HepG2 (cell line): ENCODE measurements at regions not wholly inside any gene's neighbourhood (a gene's known extent, or its start where the extent isn't known, plus 50 kb on each side); places are given as distances from the start of the nearest gene placed in this dataset.

Source experiments
- CEBPB ChIP-seq: IDR thresholded peaks from 2 replicates; pipeline ENCODE4 v1.6.1; 2011; ENCODE audit warnings: low read depth, low read length, improper control_type of control experiment, borderline replicate concordance
- CEBPG ChIP-seq: IDR thresholded peaks from 2 replicates; pipeline ENCODE4 v1.6.1; 2016
- DPF2 ChIP-seq: sonication (generic); formaldehyde crosslinking; IDR thresholded peaks from 2 replicates; pipeline ENCODE4 v1.4.0; 2020; ENCODE audit warnings: mild to moderate bottlenecking, low read depth, missing genetic modification reagents, borderline replicate concordance
- GATAD2A ChIP-seq: IDR thresholded peaks from 2 replicates; pipeline ENCODE4 v1.6.1; 2016
- HDAC2 ChIP-seq: sonication (generic); formaldehyde crosslinking; IDR thresholded peaks from 2 replicates; pipeline ENCODE4 v1.4.0; 2020; ENCODE audit warnings: missing genetic modification reagents
- HMG20A ChIP-seq: IDR thresholded peaks from 2 replicates; pipeline ENCODE4 v1.6.1; 2016; ENCODE audit warnings: borderline replicate concordance
- HNF4A ChIP-seq: sonication (generic); formaldehyde crosslinking; IDR thresholded peaks from 2 replicates; pipeline ENCODE4 v1.4.0; 2020; ENCODE audit warnings: missing genetic modification reagents
- KAT8 ChIP-seq: IDR thresholded peaks from 2 replicates; pipeline ENCODE4 v1.6.1; 2016; ENCODE audit warnings: missing genetic modification reagents, missing compliant biosample characterization
- MED1 ChIP-seq: sonication (generic); formaldehyde crosslinking; IDR thresholded peaks from 2 replicates; pipeline ENCODE4 v1.4.0; 2020; ENCODE audit warnings: missing genetic modification reagents
- NR1H2 ChIP-seq: sonication (generic); formaldehyde crosslinking; IDR thresholded peaks from 2 replicates; pipeline ENCODE4 v1.8.1; 2022; ENCODE audit warnings: low read depth, missing genetic modification reagents, borderline replicate concordance
- NR2F6 ChIP-seq, 2 experiments: IDR thresholded peaks; 2 replicates each; pipeline ENCODE4 v1.6.1; 2016; ENCODE audit warnings: antibody characterized with exemption in 1 of 2, mild to moderate bottlenecking in 1 of 2
- PAXIP1 ChIP-seq: sonication (generic); formaldehyde crosslinking; conservative IDR thresholded peaks from 2 replicates; pipeline ENCODE4 v1.4.0; 2020; ENCODE audit warnings: mild to moderate bottlenecking, missing genetic modification reagents, moderate library complexity
- PHF21A ChIP-seq: sonication (generic); formaldehyde crosslinking; IDR thresholded peaks from 2 replicates; pipeline ENCODE4 v1.5.0; 2020; ENCODE audit warnings: mild to moderate bottlenecking, missing genetic modification reagents
- RFXANK ChIP-seq: IDR thresholded peaks from 2 replicates; pipeline ENCODE4 v1.6.1; 2016
- SOX5 ChIP-seq: IDR thresholded peaks from 2 replicates; pipeline ENCODE4 v1.6.1; 2016; ENCODE audit warnings: borderline replicate concordance
- SOX6 ChIP-seq, 2 experiments: fragments of 450-650 bp in 1 of 2; sonication (generic) in 1 of 2; formaldehyde crosslinking in 1 of 2; IDR thresholded peaks; 2 replicates each; pipeline versions ENCODE4 v1.4.0 to v1.6.1; 2017 to 2020; ENCODE audit warnings: antibody characterized with exemption in 1 of 2, mild to moderate bottlenecking in 1 of 2, missing genetic modification reagents in 1 of 2
- TAF15 ChIP-seq: fragments of 200-400 bp; formaldehyde crosslinking; IDR thresholded peaks from one replicate; pipeline ENCODE4 v1.6.1; 2018; ENCODE audit warnings: mild to moderate bottlenecking, low read depth, low read length; ENCODE audit not compliant: poor library complexity, severe bottlenecking
- ZFAT ChIP-seq: sonication (generic); formaldehyde crosslinking; conservative IDR thresholded peaks from 2 replicates; pipeline ENCODE4 v1.8.1; 2023; ENCODE audit warnings: missing genetic modification reagents, inconsistent platforms
- ZGPAT ChIP-seq: IDR thresholded peaks from 2 replicates; pipeline ENCODE4 v1.6.1; 2016; ENCODE audit warnings: mild to moderate bottlenecking
- ZNF12 ChIP-seq: sonication (generic); formaldehyde crosslinking; IDR thresholded peaks from 2 replicates; pipeline ENCODE4 v1.5.0; 2020; ENCODE audit warnings: missing genetic modification reagents
- ZNF225 ChIP-seq: sonication (generic); formaldehyde crosslinking; IDR thresholded peaks from 2 replicates; pipeline ENCODE4 v1.4.0; 2020; ENCODE audit warnings: mild to moderate bottlenecking, missing genetic modification reagents
- ZNF331 ChIP-seq: sonication (generic); formaldehyde crosslinking; IDR thresholded peaks from 2 replicates; pipeline ENCODE4 v1.4.0; 2020; ENCODE audit warnings: missing genetic modification reagents
- ZNF430 ChIP-seq: sonication (generic); formaldehyde crosslinking; IDR thresholded peaks from 2 replicates; pipeline ENCODE4 v1.9.0; 2021; ENCODE audit warnings: mild to moderate bottlenecking, missing genetic modification reagents

DNA sequence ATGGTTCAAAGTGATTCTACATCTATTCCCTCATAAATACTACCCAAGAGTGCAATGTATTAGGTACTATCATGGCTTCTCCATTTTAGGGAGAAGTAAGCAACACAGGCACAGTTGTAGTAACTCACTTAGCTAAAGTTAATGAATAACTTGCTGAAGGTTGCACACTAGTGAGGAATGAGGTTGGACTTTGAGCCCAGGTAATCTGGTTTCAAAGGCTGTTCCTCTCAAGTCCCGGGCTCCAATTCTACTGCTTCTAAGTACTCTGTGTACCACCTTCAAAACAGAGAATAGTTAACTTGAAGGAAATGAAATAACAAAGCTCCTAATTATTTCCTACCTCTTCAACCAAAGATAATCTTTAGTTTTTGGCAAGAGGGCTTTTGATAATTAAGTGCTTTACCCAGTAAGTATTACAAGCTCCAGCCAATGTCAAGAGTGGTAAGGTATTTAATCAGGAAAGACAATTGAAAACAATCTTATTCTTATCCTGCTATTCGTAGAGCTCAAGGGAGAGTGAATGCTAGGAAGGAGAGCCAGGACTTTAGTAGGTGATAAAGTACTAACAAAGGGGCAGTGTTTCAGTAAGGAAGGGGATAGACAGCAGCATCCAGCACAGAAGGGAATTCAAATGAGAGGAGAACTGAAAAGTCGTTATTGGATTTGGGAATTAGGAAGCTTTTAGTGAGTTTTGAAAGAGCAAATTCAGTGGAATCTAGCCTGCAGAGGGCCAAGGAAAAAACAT, 158.2 kb upstream of the PTPRZ1 start (continued):
- peak; percentile 46; the same call in 1 of the 2 replicates for TF ChIP-seq MED1
- no peak for TF ChIP-seq NR1H2
- peak; percentile 96 for TF ChIP-seq HNF4A (CRISPR knock-in tag)
- TF ChIP-seq DPF2 (CRISPR knock-in tag): peak; percentile 57; the same call in 1 of the 2 replicates
- TF ChIP-seq HMG20A (CRISPR knock-in tag): peak; percentile 73; the same call in 1 of the 2 replicates
- peak; percentile 92 for TF ChIP-seq PAXIP1
- 0 out of 2 replicates have a peak, but pooled peaks have one; percentile 42 for TF ChIP-seq ZNF12 (CRISPR knock-in tag)
- 0 out of 2 replicates have a peak, but pooled peaks have one; percentile 8 for TF ChIP-seq NR2F6 (IDR thresholded peaks at IDR 0.05)
- TF ChIP-seq NR2F6 (CRISPR knock-in tag; IDR thresholded peaks at IDR 0.05): 0 out of 2 replicates have a peak, but pooled peaks have one; percentile 29
- peak; percentile 76 for TF ChIP-seq GATAD2A
- TF ChIP-seq RFXANK (CRISPR knock-in tag): 0 out of 2 replicates have a peak, but pooled peaks have one; percentile 45
- TF ChIP-seq SOX5 (CRISPR knock-in tag): peak; percentile 40; the same call in 1 of the 2 replicates
- no peak for TF ChIP-seq ZNF430 (CRISPR knock-in tag)
- no peak for TF ChIP-seq TAF15
- peak; percentile 29; the same call in 1 of the 2 replicates for TF ChIP-seq ZGPAT
- TF ChIP-seq KAT8 (CRISPR knock-in tag): peak; percentile 58
- TF ChIP-seq CEBPG (CRISPR knock-in tag): peak; percentile 66
- TF ChIP-seq ZFAT (CRISPR knock-in tag): no peak
- TF ChIP-seq ZNF331: peak; percentile 59; the same call in 1 of the 2 replicates
- TF ChIP-seq CEBPB: peak; percentile 76; the same call in 1 of the 2 replicates
- TF ChIP-seq HDAC2 (CRISPR knock-in tag): peak; percentile 54; the same call in 1 of the 2 replicates
- TF ChIP-seq ZNF225 (CRISPR knock-in tag): no peak
- TF ChIP-seq PHF21A: peak; percentile 46; the same call in 1 of the 2 replicates
- TF ChIP-seq SOX6 (IDR thresholded peaks at IDR 0.05): no peak
- TF ChIP-seq SOX6 (CRISPR knock-in tag; IDR thresholded peaks at IDR 0.05): peak; percentile 78
